HG03135 (cell line): ENCODE measurements at regions not wholly inside any gene's neighbourhood (a gene's known extent, or its start where the extent isn't known, plus 50 kb on each side); places are given as distances from the start of the nearest gene placed in this dataset.
"Not testable (repeated sequence)": the region's sequence is repeated elsewhere in the genome, so short reads cannot be mapped to it uniquely, and the experiment has no call there.

ENCODE experiments used
- ATAC-seq: cut with Tn5 transposase; IDR thresholded peaks from one replicate; pipeline ENCODE4 v1.9.1; 2021; ENCODE audit warnings: mild to moderate bottlenecking, moderate library complexity; ENCODE audit not compliant: unreplicated experiment

DNA sequence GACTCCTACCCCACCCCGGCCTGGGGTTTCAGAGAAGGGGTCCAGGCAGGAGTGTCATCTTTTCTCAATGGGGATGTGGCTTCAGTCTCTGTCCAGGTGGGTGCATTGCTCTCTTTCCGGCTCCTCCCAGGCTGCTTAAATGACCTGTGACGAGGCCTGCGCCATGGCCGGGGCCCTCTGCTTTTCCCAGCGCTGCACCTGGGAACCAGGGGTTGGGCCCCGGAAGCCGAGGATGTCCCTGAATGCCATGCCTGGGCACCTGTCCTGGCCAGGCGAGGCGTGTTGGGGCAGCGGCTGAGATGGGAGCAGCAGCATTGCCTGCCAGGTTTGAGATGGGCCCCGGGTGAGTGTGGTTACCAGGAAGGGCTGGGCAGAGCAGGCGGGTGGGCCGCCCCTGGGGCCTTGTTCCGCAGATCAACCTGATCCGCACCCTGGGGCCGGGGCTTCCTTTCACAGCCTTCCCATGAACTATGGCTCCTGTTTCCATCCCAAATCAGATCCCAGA is 147.4 kb downstream of the SEC14L1 start:
- no peak for ATAC-seq

DNA sequence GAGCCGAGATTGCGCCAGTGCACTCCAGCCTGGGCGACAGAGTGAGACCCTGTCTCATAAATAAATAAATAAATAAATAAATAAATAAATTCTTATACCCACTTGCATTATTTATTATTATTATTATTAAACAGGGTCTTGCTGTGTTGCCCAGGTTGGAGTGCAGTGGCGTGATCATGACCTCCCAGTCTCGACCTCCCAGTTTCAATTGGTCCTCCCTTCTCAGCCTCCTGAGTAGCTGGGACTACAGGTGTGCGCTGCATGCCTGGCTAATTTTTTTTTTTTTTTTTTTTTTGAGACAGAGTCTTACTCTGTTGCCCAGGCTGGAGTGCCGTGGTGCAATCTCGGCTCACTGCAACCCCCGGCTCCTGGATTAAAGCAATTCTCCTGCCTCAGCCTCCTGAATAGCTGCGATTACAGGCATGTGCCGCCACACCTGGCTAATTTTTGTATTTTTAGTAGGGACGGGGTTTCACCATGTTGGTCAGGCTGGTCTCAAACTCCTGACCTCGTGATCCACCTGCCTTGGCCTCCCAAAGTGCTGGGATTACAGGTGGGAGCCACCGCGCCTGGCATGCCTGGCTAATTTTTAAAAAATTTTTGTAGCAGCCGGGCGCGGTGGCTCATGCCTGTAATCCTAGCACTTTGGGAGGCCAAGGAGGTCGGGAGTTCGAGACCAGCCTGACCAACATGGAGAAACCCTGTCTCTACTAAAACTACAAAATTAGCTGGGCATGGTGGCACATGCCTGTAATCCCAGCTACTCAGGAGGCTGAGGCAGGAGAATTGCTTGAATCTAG is 150.2 kb downstream of the SEC14L1 start:
- ATAC-seq, result not testable (repeated sequence)

DNA sequence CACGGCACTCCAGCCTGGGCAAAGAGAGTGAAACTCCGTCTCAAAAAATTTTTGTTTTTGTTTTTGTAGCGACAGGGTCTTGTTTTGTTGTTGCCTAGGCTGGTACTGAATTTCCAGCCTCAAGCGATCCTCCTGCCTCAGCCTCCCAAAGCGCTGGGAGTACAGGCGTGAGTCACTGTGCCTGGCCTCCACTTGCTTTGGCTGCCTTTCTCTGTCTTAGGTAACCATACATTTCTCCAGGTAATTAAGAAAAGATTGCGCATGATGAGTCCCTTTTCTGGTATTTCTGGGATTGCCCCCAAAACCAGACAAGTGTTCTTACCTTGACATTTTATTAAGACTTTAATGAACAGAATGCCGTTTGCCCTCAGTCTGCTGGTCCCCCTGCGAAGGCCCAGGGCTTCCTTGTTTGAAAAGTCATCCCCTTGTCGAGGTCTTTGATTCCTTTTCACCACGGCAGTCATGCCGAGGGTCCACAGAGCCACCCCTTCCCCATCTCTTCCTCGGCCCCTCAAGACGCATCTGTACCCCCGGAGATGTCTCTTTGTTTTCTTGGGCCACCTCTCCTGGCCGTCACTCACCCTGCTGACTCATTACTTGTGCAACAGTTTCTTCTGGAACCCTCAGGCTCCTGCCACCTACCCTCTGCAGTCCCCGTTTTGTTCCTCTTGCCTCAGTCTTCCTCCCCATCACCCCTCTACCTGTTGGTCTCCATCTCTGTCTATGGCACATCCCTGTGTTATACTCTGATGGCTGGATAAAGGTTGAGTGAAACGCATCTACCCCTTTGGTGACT is 151.0 kb downstream of the SEC14L1 start:
- ATAC-seq, result no peak

DNA sequence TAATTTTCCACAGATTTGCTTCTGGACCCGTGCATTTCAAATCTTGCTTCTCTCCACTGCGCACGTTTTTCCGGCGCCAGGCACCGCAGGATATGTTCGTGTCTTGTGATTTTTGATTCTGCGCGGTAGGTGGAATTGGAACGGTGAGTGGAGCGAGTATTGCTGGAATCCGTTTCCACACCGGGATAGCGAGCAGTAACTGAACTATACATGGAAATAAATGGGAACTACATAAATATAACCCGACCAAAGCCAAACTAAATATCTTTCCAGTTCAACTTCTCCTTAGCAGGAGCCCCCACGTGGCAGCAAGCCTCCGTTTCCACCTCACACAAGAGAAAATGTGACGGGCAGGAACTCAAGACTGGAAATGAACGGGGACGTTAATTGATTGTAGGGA is 154.0 kb downstream of the SEC14L1 start:
- no peak for ATAC-seq

DNA sequence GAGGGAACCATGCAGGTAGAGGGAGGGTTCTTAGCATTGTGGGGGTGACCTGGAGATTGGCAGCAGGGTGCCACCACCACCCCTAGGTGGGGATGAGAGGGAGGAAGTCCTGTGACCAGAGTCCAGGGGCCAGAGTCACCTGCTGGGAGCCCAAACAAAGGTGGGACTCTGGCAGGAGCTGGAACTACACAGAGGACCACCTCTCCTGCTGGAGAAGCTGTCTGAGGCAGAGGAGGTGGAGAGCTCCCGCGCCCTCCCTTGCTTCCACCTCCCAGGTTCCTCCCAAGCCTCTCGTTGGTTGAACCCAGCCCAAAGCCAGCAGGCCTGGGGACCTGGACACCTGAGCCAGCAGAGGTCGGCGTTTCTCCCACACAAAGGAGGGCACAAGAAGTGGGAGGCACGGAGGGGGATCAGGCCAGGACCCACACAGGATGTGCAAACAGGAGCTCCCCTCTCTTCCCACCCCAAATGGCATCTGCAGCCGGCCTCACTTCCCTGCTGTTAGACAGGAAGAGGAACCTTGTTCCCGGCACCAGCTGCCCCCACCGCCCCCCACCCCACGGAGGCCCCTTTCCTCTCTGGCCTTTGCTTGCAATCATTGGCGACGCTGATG is 154.6 kb downstream of the SEC14L1 start:
- ATAC-seq, result no peak

DNA sequence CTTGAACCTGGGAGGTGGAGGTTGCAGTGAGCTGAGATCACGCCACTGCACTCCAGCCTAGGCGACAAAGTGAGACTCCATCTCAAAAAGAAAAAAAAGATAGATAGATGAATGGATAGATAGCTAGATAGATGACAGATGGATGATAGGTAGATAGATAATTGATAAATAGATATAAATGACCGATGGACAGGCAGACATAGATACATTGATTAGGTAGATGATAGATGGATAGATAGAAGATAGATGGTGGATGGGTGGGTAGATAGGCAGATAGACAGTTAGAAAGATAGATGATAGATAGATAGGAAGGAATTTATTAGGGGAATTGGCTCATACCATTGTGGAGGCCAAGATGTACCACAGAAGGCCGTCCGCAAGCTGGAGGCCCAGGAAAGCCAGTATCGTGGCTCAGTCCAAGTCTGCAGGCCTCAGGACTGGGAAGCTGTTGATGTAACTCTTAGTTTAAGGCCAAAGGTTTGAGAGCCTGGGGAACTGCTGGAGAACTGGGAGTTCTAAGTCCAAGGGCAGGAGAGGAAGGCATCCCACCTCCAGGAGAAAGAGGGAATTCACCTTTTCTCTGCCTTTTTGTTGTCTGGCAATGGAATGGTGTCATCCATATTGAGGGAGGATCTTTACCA is 156.1 kb downstream of the SEC14L1 start:
- no peak for ATAC-seq

DNA sequence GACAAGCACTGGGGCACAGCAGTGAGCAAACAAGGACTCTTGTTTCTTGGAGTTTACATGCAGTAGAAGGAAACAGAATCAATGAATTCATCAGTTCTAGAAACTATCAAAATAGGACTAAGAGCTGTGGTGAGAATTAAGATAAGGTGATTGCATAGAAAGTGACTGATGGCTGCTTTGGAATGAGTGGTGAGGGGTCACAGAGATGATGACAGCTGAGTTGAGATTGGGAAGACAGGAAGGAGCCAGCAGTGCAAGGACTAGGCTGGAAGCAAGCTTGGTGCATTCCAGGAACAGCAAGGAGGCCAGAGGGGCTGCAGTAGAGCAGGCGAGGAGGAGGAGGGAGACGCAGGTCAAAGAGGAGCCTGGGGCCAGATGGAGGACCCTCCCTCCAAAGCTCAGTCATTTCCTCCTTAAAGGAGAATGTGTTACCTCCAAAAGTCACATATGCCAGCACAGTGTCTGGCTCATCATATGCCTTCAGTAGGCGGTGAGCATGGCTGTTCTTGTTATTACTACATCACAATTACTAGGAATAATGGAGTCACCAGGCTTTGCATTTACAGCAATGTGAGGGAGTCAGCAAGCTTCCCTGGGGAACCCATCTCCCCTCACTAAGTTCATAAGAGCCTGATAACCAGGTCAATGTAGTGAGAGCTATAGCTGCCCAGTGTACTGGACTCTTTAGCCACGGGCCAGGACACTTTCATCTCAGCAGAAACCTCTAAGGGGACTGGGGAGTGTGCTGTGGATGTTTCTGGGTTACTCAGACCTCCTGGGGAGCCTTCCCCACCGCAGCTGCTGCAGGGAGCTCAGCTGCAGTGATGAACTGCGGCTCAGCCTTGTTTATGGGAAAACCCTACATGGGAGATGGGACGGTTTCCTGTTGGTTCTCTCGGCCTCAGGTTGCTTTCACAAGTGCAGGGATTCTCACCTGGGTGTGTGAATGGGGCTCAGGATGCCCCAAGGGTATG is 157.2 kb downstream of the SEC14L1 start:
- ATAC-seq, result no peak

DNA sequence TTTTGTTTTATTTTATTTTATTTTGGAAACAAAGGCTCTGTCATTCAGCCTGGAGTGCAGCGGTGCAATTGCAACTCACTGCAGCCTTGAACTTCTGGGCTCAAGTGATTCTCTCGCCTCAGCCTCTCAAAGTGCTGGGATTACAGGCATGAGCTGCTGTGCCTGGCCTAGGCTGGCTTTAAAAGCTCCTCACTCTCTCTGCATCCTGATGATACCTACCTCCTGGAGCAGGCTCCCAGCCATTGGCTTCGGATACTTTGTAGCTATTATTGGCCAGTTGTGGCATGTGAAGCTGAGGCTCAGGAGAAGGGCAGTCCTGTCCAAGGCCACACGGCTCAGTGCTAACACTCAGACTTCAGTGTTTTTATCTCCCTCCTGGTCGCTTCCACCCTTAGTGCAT is 158.0 kb downstream of the SEC14L1 start:
- ATAC-seq, result no peak

DNA sequence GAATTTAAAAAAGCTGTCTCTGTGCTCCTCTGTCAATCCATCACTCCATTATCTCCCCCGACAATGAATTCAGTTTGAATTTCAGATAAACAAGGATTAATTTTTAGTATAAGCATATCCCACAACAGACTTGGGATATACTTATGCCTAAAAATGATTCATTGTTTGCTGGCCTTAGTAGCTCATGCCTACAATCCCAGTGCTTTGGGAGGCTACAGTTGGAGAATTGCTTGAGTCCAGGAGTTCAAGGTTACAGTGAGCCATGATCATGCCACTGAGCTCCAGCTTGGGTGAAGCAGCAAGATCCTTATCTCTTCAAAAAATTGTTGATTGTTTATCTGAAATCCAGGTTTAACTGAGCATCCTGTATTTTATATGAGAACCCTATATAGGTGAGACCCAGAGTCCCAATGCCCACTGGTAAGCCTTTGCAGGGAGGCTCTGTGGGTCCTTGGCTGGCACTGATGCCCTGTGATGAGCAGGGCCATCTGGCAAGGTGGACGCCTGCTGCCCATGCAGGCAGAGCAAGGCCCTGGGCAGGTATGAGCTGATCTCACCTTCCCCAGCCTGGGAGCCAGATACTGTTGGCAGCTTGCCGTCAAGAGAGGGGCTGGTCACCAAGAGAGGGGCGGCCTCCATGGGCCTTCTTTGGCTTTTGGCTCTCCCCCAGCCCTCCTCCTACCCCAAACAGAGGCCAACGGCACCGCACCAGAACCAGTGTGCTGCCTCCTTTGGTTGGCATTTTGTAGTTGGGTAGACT is 158.7 kb downstream of the SEC14L1 start:
- no peak for ATAC-seq

DNA sequence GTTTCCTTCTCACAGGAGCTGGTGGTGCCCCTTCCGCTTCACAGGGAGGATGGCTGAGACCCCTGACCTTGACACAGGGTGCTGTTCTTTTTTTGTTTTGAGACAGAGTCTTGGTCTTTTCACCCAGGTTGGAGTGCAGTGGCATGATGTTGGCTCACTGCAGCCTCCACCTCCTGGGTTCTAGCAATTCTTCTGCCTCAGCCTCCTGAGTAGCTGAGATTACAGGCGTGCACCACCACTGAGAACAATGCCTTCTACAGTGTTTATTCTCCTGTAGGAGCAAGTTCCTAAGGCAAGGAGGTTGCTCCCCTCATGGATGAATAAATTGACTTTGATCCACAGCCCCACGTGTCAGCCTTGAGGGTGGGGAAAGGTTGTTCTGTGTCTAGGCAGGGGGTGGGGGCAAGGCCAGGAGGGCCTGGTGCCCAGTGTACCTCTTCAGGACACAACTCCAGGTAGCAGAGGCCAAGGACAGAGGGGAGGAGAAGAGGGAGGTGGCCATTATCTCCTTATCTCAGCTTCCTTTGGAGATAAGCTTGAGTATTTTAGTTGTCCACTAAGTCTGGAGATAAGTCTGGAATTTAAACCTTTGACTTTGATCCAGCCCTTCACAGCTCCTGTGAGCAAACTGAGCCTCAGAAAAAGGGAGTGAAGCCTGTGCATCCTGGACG is 159.4 kb downstream of the SEC14L1 start:
- ATAC-seq, result no peak

DNA sequence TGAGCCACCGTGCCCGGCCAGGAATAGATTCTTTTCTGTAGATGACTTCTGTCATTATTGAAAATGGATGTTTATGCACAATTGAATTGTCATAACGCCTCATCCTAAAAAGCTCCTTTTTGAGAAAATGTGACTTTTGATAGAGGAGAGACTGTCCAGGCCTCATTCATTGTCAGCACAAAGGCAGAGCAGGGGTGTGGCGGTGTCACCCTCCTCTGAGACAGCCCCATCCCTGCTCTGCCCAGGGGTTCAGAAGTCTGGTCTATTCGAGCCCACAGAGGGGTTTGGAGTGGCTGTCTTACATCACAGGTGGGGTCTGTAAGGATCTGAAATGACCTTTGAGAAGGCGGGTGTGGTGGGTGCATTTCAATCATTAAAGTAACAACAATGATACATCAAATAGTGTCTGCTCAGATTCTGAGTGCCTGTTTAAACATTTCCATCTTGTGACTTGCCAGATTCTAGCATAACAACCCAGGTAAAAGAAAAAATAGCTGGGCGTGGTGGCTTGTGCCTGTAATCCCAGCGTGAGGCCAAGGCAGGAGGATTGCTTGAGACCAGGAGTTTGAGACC is 161.0 kb downstream of the SEC14L1 start:
- no peak for ATAC-seq

DNA sequence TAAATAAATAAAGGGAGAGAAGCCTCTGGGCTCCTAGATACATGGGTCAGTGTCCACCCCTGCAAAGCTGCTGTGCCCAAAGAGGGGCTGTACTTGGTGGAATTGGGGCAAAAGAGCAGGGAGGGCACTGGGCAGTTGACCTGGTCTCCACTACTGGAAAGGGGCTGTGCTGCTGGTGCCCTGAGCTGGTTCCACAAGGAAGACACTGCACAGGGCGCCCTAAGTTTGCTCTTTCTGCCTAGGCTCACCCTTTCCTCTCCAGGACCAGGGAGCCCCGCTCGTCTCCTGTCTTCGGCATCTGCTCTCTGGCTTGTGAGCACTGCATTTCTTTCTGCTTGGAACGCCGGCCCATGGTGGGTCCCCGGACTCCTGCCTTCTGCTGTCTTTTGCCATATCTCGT is 161.9 kb downstream of the SEC14L1 start:
- ATAC-seq, result no peak

DNA sequence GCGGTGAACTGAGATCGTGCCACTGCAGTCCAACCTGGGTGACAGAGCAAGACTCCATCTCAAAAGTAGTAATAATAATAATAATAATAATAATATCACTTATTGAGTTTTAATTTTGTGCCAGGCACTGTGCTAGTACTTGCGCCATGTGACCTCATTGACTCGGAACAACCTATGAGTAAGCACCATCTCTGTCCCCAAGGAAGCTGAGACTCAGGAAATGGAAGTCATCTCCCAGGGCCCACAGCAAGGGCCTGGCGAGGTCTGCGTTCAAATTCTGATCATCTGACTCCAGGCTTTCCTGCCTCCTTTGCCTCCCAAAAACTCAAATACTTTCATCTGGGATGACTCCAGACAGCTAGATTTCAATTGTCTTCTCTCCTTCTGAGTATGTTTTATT is 162.9 kb downstream of the SEC14L1 start:
- no peak for ATAC-seq

DNA sequence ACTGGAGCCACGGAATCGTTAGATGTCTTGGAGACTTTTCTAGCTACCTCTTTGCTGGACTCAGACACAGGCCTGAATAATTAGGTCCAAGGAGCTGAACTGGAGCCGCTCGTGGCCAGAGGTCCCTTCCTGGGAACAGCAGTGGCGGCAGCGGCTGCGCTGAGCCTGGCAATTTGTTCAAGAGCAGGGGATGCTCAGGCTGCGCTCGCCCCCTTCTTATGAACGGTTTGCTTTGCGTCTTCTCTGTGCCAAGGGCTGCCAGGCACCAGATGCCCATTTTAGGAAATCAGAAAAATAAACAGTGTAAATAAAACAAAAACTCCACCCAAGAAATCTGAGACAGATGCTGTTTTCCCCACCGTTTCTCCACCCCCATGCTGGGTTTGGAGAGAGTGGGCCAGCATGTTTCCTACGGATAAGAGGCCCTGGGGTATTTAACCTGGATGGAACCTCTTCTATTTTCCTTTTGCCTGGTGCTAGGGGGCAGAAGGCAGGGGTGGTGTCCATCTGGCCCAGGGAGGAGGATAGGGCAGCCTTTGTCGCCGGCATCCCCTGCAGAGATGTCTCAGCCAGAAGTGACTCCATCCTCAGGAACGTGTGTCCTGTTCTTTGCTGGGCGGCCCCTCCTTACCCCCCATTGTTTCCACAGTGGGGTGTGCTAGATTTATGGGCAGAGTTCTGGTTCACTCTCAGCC is 163.4 kb downstream of the SEC14L1 start:
- ATAC-seq, result no peak

DNA sequence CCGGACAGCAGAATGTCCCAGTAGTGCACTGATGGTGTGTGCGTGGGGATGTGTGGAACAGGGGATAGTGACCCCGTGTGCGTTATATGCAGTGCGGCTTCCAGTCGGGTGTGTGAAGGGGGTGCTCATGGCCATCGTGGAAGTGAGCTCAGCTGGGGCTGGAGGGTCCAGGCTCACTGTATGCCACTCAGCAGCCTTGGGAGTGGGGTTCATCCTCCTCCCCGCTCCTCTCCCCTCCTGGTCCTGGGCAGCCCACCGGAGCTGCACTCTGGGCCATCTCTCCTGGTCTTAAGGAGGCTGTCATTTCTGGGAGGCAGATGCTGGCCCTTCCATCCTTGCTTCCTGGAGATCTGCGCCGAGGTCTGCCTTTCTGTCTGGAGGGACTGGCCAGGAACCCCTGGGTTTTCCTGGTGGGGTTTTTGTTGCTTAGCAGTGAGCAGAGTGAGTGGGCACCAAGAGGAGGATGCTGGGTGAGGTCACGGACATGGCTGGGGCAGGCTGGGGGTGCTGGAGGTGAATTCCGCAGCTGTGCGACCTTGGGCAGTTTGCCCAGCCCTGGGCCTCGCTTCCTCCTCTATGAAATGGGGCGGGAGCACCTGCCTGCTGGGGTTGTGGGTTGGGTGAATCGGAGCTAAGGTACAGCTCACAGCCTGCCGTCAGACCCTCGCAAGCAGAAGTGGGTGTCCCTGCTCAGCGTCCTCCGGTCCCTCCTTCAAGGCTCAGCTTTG is 164.1 kb downstream of the SEC14L1 start:
- no peak for ATAC-seq

DNA sequence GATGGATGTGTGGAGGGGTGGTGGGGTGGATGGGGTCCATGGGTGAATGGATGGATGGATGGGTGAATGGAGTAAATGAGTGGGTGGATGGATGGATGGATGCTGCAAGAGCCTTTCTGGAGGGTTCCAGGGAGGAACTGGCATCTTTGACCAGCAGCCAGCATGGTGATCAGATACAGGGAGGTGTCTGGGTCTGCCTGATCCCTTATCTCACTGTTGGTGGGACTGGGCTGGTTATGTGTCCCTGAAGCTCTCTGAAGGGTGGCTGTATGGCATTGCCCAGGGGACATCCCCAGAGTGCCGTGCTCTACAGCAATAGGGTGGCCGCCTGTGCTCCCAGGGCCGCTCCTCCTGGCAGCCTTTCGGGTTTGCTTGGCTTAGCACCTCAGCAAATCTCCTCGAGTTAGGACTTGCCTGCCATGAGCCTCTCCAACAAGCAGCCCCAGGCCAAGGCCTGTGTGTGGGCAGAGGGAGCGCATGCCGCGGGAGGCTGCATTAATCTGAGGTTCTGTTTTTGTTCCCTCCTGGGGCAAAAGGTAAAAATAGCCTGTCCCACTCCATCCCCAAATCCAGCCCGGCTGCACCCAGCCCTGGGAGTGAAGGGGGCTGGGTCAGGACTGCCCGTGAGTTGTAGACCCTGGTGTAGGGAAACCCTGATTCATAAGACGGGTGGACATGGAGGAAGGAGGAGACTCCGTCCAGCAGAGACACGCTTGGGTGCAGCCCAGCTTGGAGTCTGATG is 165.4 kb downstream of the SEC14L1 start:
- ATAC-seq, result no peak
